GM19043 (cell line): ENCODE measurements at regions not wholly inside any gene's neighbourhood (a gene's known extent, or its start where the extent isn't known, plus 50 kb on each side); places are given as distances from the start of the nearest gene placed in this dataset.

Source experiments
- ATAC-seq: cut with Tn5 transposase; IDR thresholded peaks from one replicate; pipeline ENCODE4 v1.9.1; 2021; ENCODE audit warnings: low read depth; ENCODE audit not compliant: unreplicated experiment

- ATAC-seq: no peak
These were observed 335.1 kb upstream of the THRB start for GRCh38 chr3:24829629-24830229.

GRCh38 chr3:24830230-24831152 is 335.8 kb upstream of the THRB start:
- ATAC-seq: no peak

- no peak for ATAC-seq
These were observed 336.6 kb upstream of the THRB start for GRCh38 chr3:24831221-24831620.

GRCh38 chr3:24832891-24833290 is 338.2 kb upstream of the THRB start:
- ATAC-seq: no peak

- ATAC-seq: no peak
These were observed 339.8 kb upstream of the THRB start for GRCh38 chr3:24834442-24834841.

- ATAC-seq: no peak
These were observed 340.9 kb upstream of the THRB start for GRCh38 chr3:24835510-24835909.

- ATAC-seq: no peak
These were observed 343.0 kb upstream of the THRB start for GRCh38 chr3:24837601-24838000.

GRCh38 chr3:24838533-24838932 is 343.9 kb upstream of the THRB start:
- no peak for ATAC-seq

GRCh38 chr3:24843955-24844354 is 349.3 kb upstream of the THRB start:
- no peak for ATAC-seq

- no peak for ATAC-seq
These were observed 351.0 kb upstream of the THRB start for GRCh38 chr3:24845524-24846155.

GRCh38 chr3:24846286-24846860 is 351.7 kb upstream of the THRB start:
- ATAC-seq: no peak

GRCh38 chr3:24850245-24850644 is 355.6 kb upstream of the THRB start:
- no peak for ATAC-seq

GRCh38 chr3:24853685-24854490 is 359.2 kb upstream of the THRB start:
- ATAC-seq: no peak

GRCh38 chr3:24854748-24855147 is 360.1 kb upstream of the THRB start:
- no peak for ATAC-seq

GRCh38 chr3:24857945-24858344 is 363.3 kb upstream of the THRB start:
- ATAC-seq: no peak

GRCh38 chr3:24863215-24863614 is 368.6 kb upstream of the THRB start:
- no peak for ATAC-seq

GRCh38 chr3:24867783-24868182 is 373.1 kb upstream of the THRB start:
- no peak for ATAC-seq

GRCh38 chr3:24881239-24881638 is 386.6 kb upstream of the THRB start:
- ATAC-seq: no peak

- ATAC-seq: no peak
These were observed 391.9 kb upstream of the THRB start for GRCh38 chr3:24886501-24886900.

- ATAC-seq: no peak
These were observed 395.4 kb upstream of the THRB start for GRCh38 chr3:24890012-24890411.
